Effector memory CD4-positive, alpha-beta T cell (primary cell): ENCODE measurements at regions not wholly inside any gene's neighbourhood (a gene's known extent, or its start where the extent isn't known, plus 50 kb on each side); places are given as distances from the start of the nearest gene placed in this dataset.
"Not testable (repeated sequence)": the region's sequence is repeated elsewhere in the genome, so short reads cannot be mapped to it uniquely, and the experiment has no call there.

ENCODE experiments used
- DNase-seq, 3 donors: peaks; one replicate each; pipeline ENCODE4 v3.0.0-alpha.2; 2020
- H3K27ac ChIP-seq: 2 replicates; pipeline ENCODE4 v1.7.0; 2013; ENCODE audit warnings: mild to moderate bottlenecking, low read length, moderate library complexity; ENCODE audit not compliant: insufficient read depth, poor library complexity, severe bottlenecking
- H3K27me3 ChIP-seq: replicated peaks from 2 replicates; pipeline ENCODE4 v1.7.0; 2013; ENCODE audit warnings: mild to moderate bottlenecking, low read length; ENCODE audit not compliant: insufficient read depth, control insufficient read depth, poor library complexity, severe bottlenecking
- H3K36me3 ChIP-seq: 2 replicates; pipeline ENCODE4 v1.7.0; 2013; ENCODE audit warnings: mild to moderate bottlenecking, low read length, moderate library complexity; ENCODE audit not compliant: control insufficient read depth, insufficient read depth
- H3K4me1 ChIP-seq: 2 replicates; pipeline ENCODE4 v1.7.0; 2013; ENCODE audit warnings: low read length, mild to moderate bottlenecking; ENCODE audit not compliant: control insufficient read depth, insufficient read depth, poor library complexity, severe bottlenecking
- H3K4me3 ChIP-seq: 2 replicates; pipeline ENCODE4 v1.7.0; 2013; ENCODE audit warnings: low read length, low read depth, mild to moderate bottlenecking; ENCODE audit not compliant: insufficient read depth, poor library complexity, severe bottlenecking
- H3K9me3 ChIP-seq: 2 replicates; pipeline ENCODE4 v1.7.0; 2013; ENCODE audit warnings: mild to moderate bottlenecking, low read length, moderate library complexity; ENCODE audit not compliant: control insufficient read depth

- no peaks in the 10 kb centered on the region for H3K27me3 ChIP-seq
- no peaks in the 10 kb centered on the region for H3K4me1 ChIP-seq
- DNase-seq, result no peak
- no peak overlapping the region for H3K4me3 ChIP-seq
- no peak overlapping the region for H3K27ac ChIP-seq
- no peaks in the 10 kb centered on the region for H3K36me3 ChIP-seq
- H3K9me3 ChIP-seq, result no peaks in the 10 kb centered on the region
Observed at GRCh38 chr12:18837505-18837904, 99.6 kb downstream of the CAPZA3 start.

DNA sequence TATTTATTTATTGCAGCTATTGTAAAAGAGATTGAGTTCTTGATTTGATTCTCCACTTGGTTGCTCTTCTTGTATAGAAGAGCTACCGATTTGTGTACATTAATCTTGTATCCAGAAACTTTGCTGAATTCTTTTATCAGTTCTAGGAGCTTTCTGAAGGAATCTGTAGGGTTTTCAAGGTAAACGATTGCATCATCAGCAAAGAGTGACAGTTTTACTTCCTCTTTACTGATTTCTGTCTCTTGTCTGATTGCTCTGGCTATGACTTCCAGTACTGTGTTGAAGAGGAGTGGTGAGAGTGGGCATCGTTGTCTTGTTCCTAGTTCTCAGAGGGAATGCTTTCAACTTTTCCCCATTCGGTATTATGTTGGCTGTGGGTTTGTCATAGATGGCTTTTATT, 103.1 kb downstream of the CAPZA3 start:
- not testable (repeated sequence) for H3K27ac ChIP-seq, H3K27me3 ChIP-seq, H3K9me3 ChIP-seq, H3K36me3 ChIP-seq, H3K4me3 ChIP-seq, DNase-seq, H3K4me1 ChIP-seq

DNA sequence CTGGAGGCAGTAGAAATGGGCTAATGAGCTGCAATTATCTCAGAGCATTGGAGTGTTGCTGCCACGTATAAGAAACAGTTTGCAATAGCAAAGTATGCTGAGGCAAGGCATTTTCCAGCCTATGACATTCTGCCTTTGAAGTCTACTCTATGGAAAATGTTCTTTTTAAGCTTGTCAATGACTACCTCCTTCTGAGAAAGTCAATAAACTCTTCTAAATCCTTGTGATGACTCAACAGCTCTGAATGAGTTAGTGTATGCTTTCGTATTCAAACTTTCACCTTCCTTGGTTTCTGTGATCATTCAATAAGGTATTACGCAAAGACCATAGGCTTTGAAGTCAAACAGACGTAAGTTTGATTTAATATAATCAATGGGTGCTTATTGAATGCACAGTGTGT, 111.2 kb downstream of the CAPZA3 start:
- no peaks in the 10 kb centered on the region for H3K36me3 ChIP-seq
- H3K9me3 ChIP-seq, result no peaks in the 10 kb centered on the region
- DNase-seq, result no peak
- no peaks in the 10 kb centered on the region for H3K4me1 ChIP-seq
- H3K27me3 ChIP-seq, result no peaks in the 10 kb centered on the region
- no peak overlapping the region for H3K27ac ChIP-seq
- no peak overlapping the region for H3K4me3 ChIP-seq

GRCh38 chr12:18849761-18850160, 111.8 kb downstream of the CAPZA3 start:
- H3K36me3 ChIP-seq, result no peaks in the 10 kb centered on the region
- no peak overlapping the region for H3K4me3 ChIP-seq
- no peak for DNase-seq
- H3K27ac ChIP-seq, result no peak overlapping the region
- no peaks in the 10 kb centered on the region for H3K9me3 ChIP-seq
- H3K27me3 ChIP-seq, result no peaks in the 10 kb centered on the region
- H3K4me1 ChIP-seq, result no peaks in the 10 kb centered on the region

GRCh38 chr12:18850752-18851151, 112.8 kb downstream of the CAPZA3 start:
- no peaks in the 10 kb centered on the region for H3K9me3 ChIP-seq
- no peaks in the 10 kb centered on the region for H3K27me3 ChIP-seq
- no peak overlapping the region for H3K4me3 ChIP-seq
- H3K27ac ChIP-seq, result no peak overlapping the region
- DNase-seq, result no peak
- no peaks in the 10 kb centered on the region for H3K4me1 ChIP-seq
- H3K36me3 ChIP-seq, result no peaks in the 10 kb centered on the region

- Histone ChIP-seq H3K27ac (no peak overlapping the region), H3K27me3 (no peaks in the 10 kb centered on the region), H3K9me3 (no peaks in the 10 kb centered on the region), H3K36me3 (no peaks in the 10 kb centered on the region), H3K4me3 (no peak overlapping the region), H3K4me1 (no peaks in the 10 kb centered on the region)
- no peak for DNase-seq
Observed at GRCh38 chr12:18851271-18851670, 113.4 kb downstream of the CAPZA3 start.

DNA sequence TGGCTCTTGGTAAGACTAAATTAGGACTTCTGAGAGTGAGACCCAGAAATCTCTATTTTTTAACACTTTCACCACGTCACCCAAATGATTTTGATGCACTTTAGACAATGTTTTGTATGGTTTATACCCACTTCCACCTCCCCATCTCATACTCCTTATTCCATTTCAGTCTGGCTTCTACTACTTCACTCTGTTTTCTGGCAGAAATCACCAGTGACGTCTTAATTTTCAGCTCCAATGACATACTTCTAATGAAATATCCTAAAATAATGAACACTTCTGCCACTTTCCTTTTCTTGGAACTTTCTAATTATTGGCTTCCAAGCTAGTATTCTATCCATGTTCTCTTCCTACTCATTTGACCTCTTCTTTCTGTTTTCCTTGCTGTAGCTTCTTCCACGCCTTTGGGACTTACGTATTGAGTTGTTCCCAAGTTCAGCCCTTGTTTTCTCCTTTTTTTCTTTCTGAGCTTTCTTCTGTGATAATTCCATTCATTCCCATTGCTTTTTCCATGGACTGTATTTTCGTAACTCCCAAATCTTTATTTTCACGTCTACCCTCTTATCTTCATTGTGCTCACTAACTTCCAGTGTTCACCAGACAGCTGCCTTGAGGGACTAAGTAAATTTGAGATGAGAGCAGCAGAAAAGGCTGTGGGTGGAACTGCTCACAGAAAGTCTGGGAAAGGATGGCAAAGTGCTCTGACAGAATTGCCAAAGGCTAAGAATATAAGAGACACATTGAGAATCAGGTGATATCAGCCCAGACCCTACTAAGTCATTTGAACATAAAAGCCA, 115.8 kb downstream of the CAPZA3 start:
- Histone ChIP-seq H3K27ac (no peak overlapping the region), H3K9me3 (no peaks in the 10 kb centered on the region), H3K4me3 (no peak overlapping the region), H3K27me3 (no peaks in the 10 kb centered on the region), H3K36me3 (no peaks in the 10 kb centered on the region), H3K4me1 (no peaks in the 10 kb centered on the region)
- DNase-seq, result no peak

DNA sequence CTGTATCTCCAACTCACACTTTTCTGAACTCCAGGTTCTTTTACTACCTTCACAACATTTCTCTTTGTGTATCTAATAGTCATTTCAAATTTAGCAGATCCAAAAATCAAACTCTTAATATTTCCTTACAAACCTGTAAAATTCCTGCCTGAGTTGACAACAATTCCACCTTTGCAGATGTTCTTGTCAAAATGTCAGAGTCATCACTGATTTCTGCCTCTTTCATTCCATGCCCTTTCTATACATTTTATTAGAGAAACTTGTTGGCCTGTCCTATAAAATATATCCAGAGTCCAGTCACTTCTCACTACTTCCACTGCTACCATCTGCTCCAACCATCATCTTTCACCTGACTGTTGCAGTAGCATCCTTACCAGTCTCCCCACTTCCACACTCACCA, 119.7 kb downstream of the CAPZA3 start:
- Histone ChIP-seq H3K9me3 (no peaks in the 10 kb centered on the region), H3K27ac (no peak overlapping the region), H3K36me3 (no peaks in the 10 kb centered on the region), H3K4me1 (no peaks in the 10 kb centered on the region), H3K4me3 (no peak overlapping the region), H3K27me3 (no peaks in the 10 kb centered on the region)
- no peak for DNase-seq

- no peaks in the 10 kb centered on the region for H3K27me3 ChIP-seq
- no peak for DNase-seq
- no peaks in the 10 kb centered on the region for H3K9me3 ChIP-seq
- no peak overlapping the region for H3K4me3 ChIP-seq
- no peak overlapping the region for H3K27ac ChIP-seq
- H3K36me3 ChIP-seq, result no peaks in the 10 kb centered on the region
- H3K4me1 ChIP-seq, result no peaks in the 10 kb centered on the region
Observed at GRCh38 chr12:18859400-18859799, 121.5 kb downstream of the CAPZA3 start.

DNA sequence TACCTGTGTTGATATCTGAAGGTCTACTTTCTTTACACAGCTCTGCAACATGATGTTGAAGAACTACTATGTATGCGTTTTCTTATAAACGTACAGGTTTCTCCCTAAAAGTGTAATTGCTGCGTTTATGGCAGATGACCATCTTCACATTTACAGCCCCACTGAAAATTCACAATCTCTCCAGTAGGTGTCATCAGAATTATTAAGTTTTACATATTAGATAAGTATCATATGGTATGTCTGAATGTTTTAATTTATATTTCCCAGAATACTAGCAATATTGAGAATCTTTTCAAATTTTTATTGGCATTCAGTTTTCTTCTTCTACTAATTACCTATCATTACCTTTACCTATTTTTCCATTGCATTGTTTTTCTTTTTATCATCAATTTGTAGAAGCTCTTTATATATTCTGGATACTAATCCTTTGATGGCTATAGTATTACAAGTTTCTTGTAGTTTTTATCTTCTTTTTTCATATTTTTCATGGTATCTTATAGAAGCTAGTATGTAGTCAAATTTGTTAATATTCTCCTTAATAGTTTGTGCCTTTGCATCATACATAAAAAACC, 123.5 kb downstream of the CAPZA3 start:
- H3K9me3 ChIP-seq, result no peaks in the 10 kb centered on the region
- DNase-seq, result no peak
- no peak overlapping the region for H3K27ac ChIP-seq
- H3K36me3 ChIP-seq, result no peaks in the 10 kb centered on the region
- no peaks in the 10 kb centered on the region for H3K27me3 ChIP-seq
- H3K4me3 ChIP-seq, result no peak overlapping the region
- no peaks in the 10 kb centered on the region for H3K4me1 ChIP-seq
